Epithelial cell of proximal tubule (primary cell): ENCODE measurements at regions not wholly inside any gene's neighbourhood (a gene's known extent, or its start where the extent isn't known, plus 50 kb on each side); places are given as distances from the start of the nearest gene placed in this dataset.

ENCODE experiments used
- DNase-seq: peaks from one replicate; pipeline ENCODE4 v3.0.0-alpha.2; 2011; ENCODE audit warnings: low read depth
- H3K4me3 ChIP-seq: 2 replicates; pipeline ENCODE4 v1.5.1; 2011; ENCODE audit warnings: low read depth, mild to moderate bottlenecking, low read length
- CTCF ChIP-seq: conservative IDR thresholded peaks from 2 replicates; pipeline ENCODE4 v1.5.1; 2012; ENCODE audit warnings: low read depth, mild to moderate bottlenecking, low read length

GRCh38 chr14:58950555-58950954, 237.9 kb upstream of the DAAM1 start:
- H3K4me3 ChIP-seq = no peak overlapping the region
- no peak for TF ChIP-seq CTCF
- no peak for DNase-seq

GRCh38 chr14:58951143-58951542, 237.3 kb upstream of the DAAM1 start:
- TF ChIP-seq CTCF = no peak

GRCh38 chr14:58954052-58954451, 234.4 kb upstream of the DAAM1 start:
- H3K4me3 ChIP-seq = no peak overlapping the region
- no peak for TF ChIP-seq CTCF
- DNase-seq = no peak

More at GRCh38 chr14:58951143-58951542, 237.3 kb upstream of the DAAM1 start:
- DNase-seq = no peak
- H3K4me3 ChIP-seq = no peak overlapping the region

GRCh38 chr14:58954901-58955861, 233.3 kb upstream of the DAAM1 start:
- no peak for TF ChIP-seq CTCF
- no peak for DNase-seq
- no peak overlapping the region for H3K4me3 ChIP-seq

- DNase-seq = no peak
- no peak for TF ChIP-seq CTCF
- no peak overlapping the region for H3K4me3 ChIP-seq
Observed at GRCh38 chr14:58961045-58961731, 227.3 kb upstream of the DAAM1 start.

- TF ChIP-seq CTCF = no peak
- no peak overlapping the region for H3K4me3 ChIP-seq
- DNase-seq = no peak
Observed at GRCh38 chr14:58963873-58964597, 224.4 kb upstream of the DAAM1 start.
